H1 (cell line): ENCODE measurements at regions not wholly inside any gene's neighbourhood (a gene's known extent, or its start where the extent isn't known, plus 50 kb on each side); places are given as distances from the start of the nearest gene placed in this dataset.

ENCODE experiments used
- BCL11A ChIP-seq, 2 experiments: IDR thresholded peaks; one replicate each; pipeline ENCODE4 v1.6.1; 2011; ENCODE audit warnings: low read depth in 2 of 2, low read length in 2 of 2, mild to moderate bottlenecking in 2 of 2
- RNF2 ChIP-seq: fragments of 200-900, 300-1000 bp; sonication (generic); IDR thresholded peaks from 2 replicates; pipeline ENCODE4 v1.7.1; 2016; ENCODE audit warnings: borderline replicate concordance, low read depth, mild to moderate bottlenecking, antibody characterized with exemption, low read length; ENCODE audit not compliant: poor library complexity, severe bottlenecking; ENCODE audit errors: missing control alignments
- SUZ12 ChIP-seq: fragments of 200-600 bp; sonication (generic); IDR thresholded peaks from 2 replicates; pipeline ENCODE4 v1.6.1; 2012; ENCODE audit warnings: mild to moderate bottlenecking, inconsistent platforms, low read length, moderate library complexity, mixed read lengths
- TEAD4 ChIP-seq: IDR thresholded peaks from 2 replicates; pipeline ENCODE4 v1.6.1; 2012; ENCODE audit warnings: low read depth, low read length, inconsistent platforms, mixed read lengths
- TF ChIP-seq, protein P1 (sequence below): IDR thresholded peaks from 2 replicates; pipeline ENCODE4 v1.6.1; 2012; ENCODE audit warnings: inconsistent platforms

DNA sequence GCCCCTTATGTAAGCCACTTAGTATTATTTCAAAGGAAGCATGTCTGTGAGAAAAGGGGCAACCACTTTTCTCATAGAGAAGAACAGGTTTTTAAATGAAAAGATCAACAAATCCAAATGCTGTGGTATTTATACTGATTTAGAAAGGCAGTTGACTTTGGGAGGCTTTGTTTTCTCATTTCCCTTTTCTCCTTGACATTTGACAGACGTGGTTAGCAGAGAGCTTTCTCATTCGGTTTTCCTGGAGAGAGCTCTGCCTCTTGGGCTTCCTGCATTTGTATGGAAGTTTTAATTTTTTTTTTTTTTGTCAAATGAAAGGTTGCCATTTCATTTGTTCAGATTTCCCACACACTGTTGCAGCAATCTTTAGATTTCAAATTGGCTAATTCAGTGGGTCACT, 62.5 kb downstream of the EXOSC2 start (continued):
- TF ChIP-seq SUZ12 (no peak), RNF2 (no peak), BCL11A (IDR thresholded peaks at IDR 0.05; ENCODE audit: low read depth in 2 of 2, low read length in 2 of 2) (no peak), TEAD4 (no peak)
- TF ChIP-seq, protein P1, sequence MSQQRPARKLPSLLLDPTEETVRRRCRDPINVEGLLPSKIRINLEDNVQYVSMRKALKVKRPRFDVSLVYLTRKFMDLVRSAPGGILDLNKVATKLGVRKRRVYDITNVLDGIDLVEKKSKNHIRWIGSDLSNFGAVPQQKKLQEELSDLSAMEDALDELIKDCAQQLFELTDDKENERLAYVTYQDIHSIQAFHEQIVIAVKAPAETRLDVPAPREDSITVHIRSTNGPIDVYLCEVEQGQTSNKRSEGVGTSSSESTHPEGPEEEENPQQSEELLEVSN = no peak
